Activated naive CD4-positive, alpha-beta T cell treated with anti-CD3 and anti-CD28 coated beads, Interleukin-2, amount 50 U/mL, for 24 hours (primary cell): ENCODE measurements at regions not wholly inside any gene's neighbourhood (a gene's known extent, or its start where the extent isn't known, plus 50 kb on each side); places are given as distances from the start of the nearest gene placed in this dataset.
"Not testable (repeated sequence)": the region's sequence is repeated elsewhere in the genome, so short reads cannot be mapped to it uniquely, and the experiment has no call there.

Experiments
- H3K27ac Mint-ChIP-seq: one replicate; pipeline ENCODE4 v1.8.0; 2021; ENCODE audit warnings: mild to moderate bottlenecking, mixed read lengths
- H3K27me3 Mint-ChIP-seq: one replicate; pipeline ENCODE4 v1.8.0; 2021; ENCODE audit warnings: mixed read lengths
- H3K36me3 Mint-ChIP-seq: one replicate; pipeline ENCODE4 v1.8.0; 2021; ENCODE audit warnings: mixed read lengths
- H3K4me1 Mint-ChIP-seq: one replicate; pipeline ENCODE4 v1.8.0; 2021; ENCODE audit warnings: mixed read lengths
- H3K4me3 Mint-ChIP-seq: one replicate; pipeline ENCODE4 v1.8.0; 2021; ENCODE audit warnings: mild to moderate bottlenecking, mixed read lengths
- H3K9me3 Mint-ChIP-seq: one replicate; pipeline ENCODE4 v1.8.0; 2021; ENCODE audit warnings: mixed read lengths

GRCh38 chr18:34330308-34330707 is 105.6 kb upstream of the NOL4 start:
- Mint-ChIP-seq H3K36me3 (no peaks in the 10 kb centered on the region), H3K27ac (no peak overlapping the region), H3K4me1 (no peaks in the 10 kb centered on the region), H3K27me3 (no peaks in the 10 kb centered on the region), H3K9me3 (no peaks in the 10 kb centered on the region), H3K4me3 (no peak overlapping the region)

- H3K4me1 Mint-ChIP-seq, H3K9me3 Mint-ChIP-seq, H3K36me3 Mint-ChIP-seq, H3K27me3 Mint-ChIP-seq, H3K27ac Mint-ChIP-seq, H3K4me3 Mint-ChIP-seq: not testable (repeated sequence)
Observed at GRCh38 chr18:34330907-34331306, 106.2 kb upstream of the NOL4 start.

GRCh38 chr18:34331343-34331742 is 106.6 kb upstream of the NOL4 start:
- not testable (repeated sequence) for H3K27me3 Mint-ChIP-seq, H3K9me3 Mint-ChIP-seq, H3K27ac Mint-ChIP-seq, H3K4me1 Mint-ChIP-seq, H3K4me3 Mint-ChIP-seq, H3K36me3 Mint-ChIP-seq

- Mint-ChIP-seq H3K4me3 (no peak overlapping the region), H3K36me3 (no peaks in the 10 kb centered on the region), H3K27ac (no peak overlapping the region), H3K4me1 (no peaks in the 10 kb centered on the region), H3K27me3 (no peaks in the 10 kb centered on the region), H3K9me3 (peaks cover 11% of the 10 kb centered on the region)
Observed at GRCh38 chr18:34339155-34339554, 114.4 kb upstream of the NOL4 start.

- H3K27ac Mint-ChIP-seq: no peak overlapping the region
- no peaks in the 10 kb centered on the region for H3K36me3 Mint-ChIP-seq
- H3K4me3 Mint-ChIP-seq: no peak overlapping the region
Observed at GRCh38 chr18:34342960-34343359, 118.2 kb upstream of the NOL4 start.

GRCh38 chr18:34345738-34346137 is 121.0 kb upstream of the NOL4 start:
- Mint-ChIP-seq H3K27ac (no peak overlapping the region), H3K27me3 (no peaks in the 10 kb centered on the region), H3K4me1 (no peaks in the 10 kb centered on the region), H3K36me3 (no peaks in the 10 kb centered on the region), H3K4me3 (no peak overlapping the region), H3K9me3 (peaks cover 6% of the 10 kb centered on the region)

More at GRCh38 chr18:34342960-34343359, 118.2 kb upstream of the NOL4 start:
- H3K9me3 Mint-ChIP-seq: peaks cover 11% of the 10 kb centered on the region
- no peaks in the 10 kb centered on the region for H3K4me1 Mint-ChIP-seq
- H3K27me3 Mint-ChIP-seq: no peaks in the 10 kb centered on the region

GRCh38 chr18:34350778-34351177 is 126.1 kb upstream of the NOL4 start:
- H3K4me1 Mint-ChIP-seq: no peaks in the 10 kb centered on the region
- H3K27ac Mint-ChIP-seq: no peak overlapping the region
- H3K36me3 Mint-ChIP-seq: no peaks in the 10 kb centered on the region
- H3K27me3 Mint-ChIP-seq: no peaks in the 10 kb centered on the region
- no peak overlapping the region for H3K4me3 Mint-ChIP-seq
- H3K9me3 Mint-ChIP-seq: peaks cover 5% of the 10 kb centered on the region

GRCh38 chr18:34352385-34353163 is 127.9 kb upstream of the NOL4 start:
- Mint-ChIP-seq H3K27ac (no peak overlapping the region), H3K4me3 (no peak overlapping the region), H3K27me3 (no peaks in the 10 kb centered on the region), H3K9me3 (peaks cover 15% of the 10 kb centered on the region), H3K4me1 (no peaks in the 10 kb centered on the region), H3K36me3 (no peaks in the 10 kb centered on the region)

GRCh38 chr18:34354351-34354750 is 129.6 kb upstream of the NOL4 start:
- Mint-ChIP-seq H3K4me3 (no peak overlapping the region), H3K27me3 (no peaks in the 10 kb centered on the region), H3K36me3 (no peaks in the 10 kb centered on the region), H3K27ac (no peak overlapping the region), H3K9me3 (peaks cover 15% of the 10 kb centered on the region), H3K4me1 (no peaks in the 10 kb centered on the region)

- H3K36me3 Mint-ChIP-seq: no peaks in the 10 kb centered on the region
- H3K4me1 Mint-ChIP-seq: no peaks in the 10 kb centered on the region
- no peaks in the 10 kb centered on the region for H3K27me3 Mint-ChIP-seq
- H3K4me3 Mint-ChIP-seq: no peak overlapping the region
- H3K27ac Mint-ChIP-seq: no peak overlapping the region
- H3K9me3 Mint-ChIP-seq: peaks cover 20% of the 10 kb centered on the region
Observed at GRCh38 chr18:34357944-34358580, 133.3 kb upstream of the NOL4 start.

- Mint-ChIP-seq H3K27ac (no peak overlapping the region), H3K27me3 (no peaks in the 10 kb centered on the region), H3K4me3 (no peak overlapping the region), H3K9me3 (peaks cover 20% of the 10 kb centered on the region), H3K4me1 (no peaks in the 10 kb centered on the region), H3K36me3 (no peaks in the 10 kb centered on the region)
Observed at GRCh38 chr18:34358923-34359322, 134.2 kb upstream of the NOL4 start.

- no peak overlapping the region for H3K27ac Mint-ChIP-seq
- no peaks in the 10 kb centered on the region for H3K36me3 Mint-ChIP-seq
- H3K4me3 Mint-ChIP-seq: no peak overlapping the region
- no peaks in the 10 kb centered on the region for H3K4me1 Mint-ChIP-seq
- peaks cover 10% of the 10 kb centered on the region for H3K9me3 Mint-ChIP-seq
- H3K27me3 Mint-ChIP-seq: no peaks in the 10 kb centered on the region
Observed at GRCh38 chr18:34364699-34365098, 140.0 kb upstream of the NOL4 start.

- Mint-ChIP-seq H3K36me3 (no peaks in the 10 kb centered on the region), H3K9me3 (peaks cover 3% of the 10 kb centered on the region), H3K4me1 (no peaks in the 10 kb centered on the region), H3K27me3 (no peaks in the 10 kb centered on the region), H3K27ac (no peak overlapping the region), H3K4me3 (no peak overlapping the region)
Observed at GRCh38 chr18:34370704-34371395, 146.1 kb upstream of the NOL4 start.

- Mint-ChIP-seq H3K27ac (no peak overlapping the region), H3K4me3 (no peak overlapping the region), H3K4me1 (no peaks in the 10 kb centered on the region)
Observed at GRCh38 chr18:34380326-34380725, 155.6 kb upstream of the NOL4 start.

GRCh38 chr18:34385311-34385710 is 160.6 kb upstream of the NOL4 start:
- Mint-ChIP-seq H3K9me3 (peaks cover 8% of the 10 kb centered on the region), H3K4me3 (no peak overlapping the region), H3K27ac (no peak overlapping the region)

More at GRCh38 chr18:34380326-34380725, 155.6 kb upstream of the NOL4 start:
- Mint-ChIP-seq H3K9me3 (peaks cover 8% of the 10 kb centered on the region), H3K27me3 (no peaks in the 10 kb centered on the region), H3K36me3 (no peaks in the 10 kb centered on the region)

GRCh38 chr18:34386803-34387202 is 162.1 kb upstream of the NOL4 start:
- H3K4me1 Mint-ChIP-seq: no peaks in the 10 kb centered on the region
- H3K36me3 Mint-ChIP-seq: no peaks in the 10 kb centered on the region
- H3K27ac Mint-ChIP-seq: no peak overlapping the region
- no peak overlapping the region for H3K4me3 Mint-ChIP-seq
- peaks cover 8% of the 10 kb centered on the region for H3K9me3 Mint-ChIP-seq
- no peaks in the 10 kb centered on the region for H3K27me3 Mint-ChIP-seq

More at GRCh38 chr18:34385311-34385710, 160.6 kb upstream of the NOL4 start:
- Mint-ChIP-seq H3K36me3 (no peaks in the 10 kb centered on the region), H3K27me3 (no peaks in the 10 kb centered on the region), H3K4me1 (no peaks in the 10 kb centered on the region)
